WTC11 (cell line): ENCODE measurements at regions not wholly inside any gene's neighbourhood (a gene's known extent, or its start where the extent isn't known, plus 50 kb on each side); places are given as distances from the start of the nearest gene placed in this dataset.

ENCODE experiments used
- ATF1 ChIP-seq: sonication (generic); formaldehyde crosslinking; IDR thresholded peaks from 2 replicates; pipeline ENCODE4 v1.8.1; 2023; ENCODE audit warnings: mild to moderate bottlenecking, moderate library complexity, missing genetic modification reagents
- ATF3 ChIP-seq: sonication (generic); formaldehyde crosslinking; conservative IDR thresholded peaks from 2 replicates; pipeline ENCODE4 v1.8.1; 2022; ENCODE audit warnings: mild to moderate bottlenecking, missing genetic modification reagents
- CBFB ChIP-seq: sonication (generic); formaldehyde crosslinking; IDR thresholded peaks from 2 replicates; pipeline ENCODE4 v1.8.1; 2022; ENCODE audit warnings: mild to moderate bottlenecking, low read depth, missing genetic modification reagents
- CTCF ChIP-seq: fragments of 200-600 bp; IDR thresholded peaks from 2 replicates; pipeline ENCODE4 v1.8.0; 2022; ENCODE audit warnings: antibody characterized with exemption
- E2F1 ChIP-seq: sonication (generic); formaldehyde crosslinking; IDR thresholded peaks from 2 replicates; pipeline ENCODE4 v1.8.0; 2022; ENCODE audit warnings: mild to moderate bottlenecking, missing genetic modification reagents
- FOXJ3 ChIP-seq: sonication (generic); formaldehyde crosslinking; IDR thresholded peaks from 2 replicates; pipeline ENCODE4 v1.9.0; 2021; ENCODE audit warnings: missing genetic modification reagents, mild to moderate bottlenecking, borderline replicate concordance
- IRF2 ChIP-seq: sonication (generic); formaldehyde crosslinking; IDR thresholded peaks from 2 replicates; pipeline ENCODE4 v1.8.0; 2022; ENCODE audit warnings: low read depth, missing genetic modification reagents, borderline replicate concordance
- KAT7 ChIP-seq: sonication (generic); formaldehyde crosslinking; IDR thresholded peaks from 2 replicates; pipeline ENCODE4 v1.8.1; 2023; ENCODE audit warnings: missing genetic modification reagents, mild to moderate bottlenecking, borderline replicate concordance
- NR2C2 ChIP-seq: sonication (generic); formaldehyde crosslinking; IDR thresholded peaks from 2 replicates; pipeline ENCODE4 v1.8.0; 2022; ENCODE audit warnings: mild to moderate bottlenecking, missing genetic modification reagents
- PREB ChIP-seq: sonication (generic); formaldehyde crosslinking; IDR thresholded peaks from 2 replicates; pipeline ENCODE4 v1.8.1; 2022; ENCODE audit warnings: mild to moderate bottlenecking, missing genetic modification reagents, moderate library complexity, borderline replicate concordance
- ZNF121 ChIP-seq: sonication (generic); formaldehyde crosslinking; IDR thresholded peaks from 2 replicates; pipeline ENCODE4 v1.8.0; 2023; ENCODE audit warnings: missing genetic modification reagents
- TF ChIP-seq, protein P1 (sequence below): fragments of 250-450 bp; sonication (Bioruptor Pico); IDR thresholded peaks from 2 replicates; pipeline ENCODE4 v1.9.0; 2021; ENCODE audit warnings: mild to moderate bottlenecking
- TF ChIP-seq, protein P2 (sequence below): sonication (generic); formaldehyde crosslinking; IDR thresholded peaks from 2 replicates; pipeline ENCODE4 v1.8.1; 2023; ENCODE audit warnings: mild to moderate bottlenecking, missing genetic modification reagents, moderate library complexity

- no peak for TF ChIP-seq KAT7
- no peak for TF ChIP-seq CTCF
- TF ChIP-seq, protein P1, sequence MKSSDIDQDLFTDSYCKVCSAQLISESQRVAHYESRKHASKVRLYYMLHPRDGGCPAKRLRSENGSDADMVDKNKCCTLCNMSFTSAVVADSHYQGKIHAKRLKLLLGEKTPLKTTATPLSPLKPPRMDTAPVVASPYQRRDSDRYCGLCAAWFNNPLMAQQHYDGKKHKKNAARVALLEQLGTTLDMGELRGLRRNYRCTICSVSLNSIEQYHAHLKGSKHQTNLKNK = no peak
- TF ChIP-seq FOXJ3 (CRISPR knock-in tag) = no peak
- TF ChIP-seq, protein P2, sequence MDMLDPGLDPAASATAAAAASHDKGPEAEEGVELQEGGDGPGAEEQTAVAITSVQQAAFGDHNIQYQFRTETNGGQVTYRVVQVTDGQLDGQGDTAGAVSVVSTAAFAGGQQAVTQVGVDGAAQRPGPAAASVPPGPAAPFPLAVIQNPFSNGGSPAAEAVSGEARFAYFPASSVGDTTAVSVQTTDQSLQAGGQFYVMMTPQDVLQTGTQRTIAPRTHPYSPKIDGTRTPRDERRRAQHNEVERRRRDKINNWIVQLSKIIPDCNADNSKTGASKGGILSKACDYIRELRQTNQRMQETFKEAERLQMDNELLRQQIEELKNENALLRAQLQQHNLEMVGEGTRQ = no peak
- no peak for TF ChIP-seq ATF1
- TF ChIP-seq IRF2 (CRISPR knock-in tag) = no peak
- TF ChIP-seq ZNF121 (CRISPR knock-in tag) = no peak
- no peak for TF ChIP-seq PREB (CRISPR knock-in tag)
- TF ChIP-seq NR2C2 (CRISPR knock-in tag) = no peak
- no peak for TF ChIP-seq CBFB (CRISPR knock-in tag)
- no peak for TF ChIP-seq ATF3
- no peak for TF ChIP-seq E2F1 (CRISPR knock-in tag)
Measured at GRCh38 chr18:75854808-75855207, 427.3 kb upstream of the SMIM21 start.
